Fibroblast of peridontal ligament (primary cell): ENCODE measurements at regions not wholly inside any gene's neighbourhood (a gene's known extent, or its start where the extent isn't known, plus 50 kb on each side); places are given as distances from the start of the nearest gene placed in this dataset.

Experiments
- DNase-seq: peaks from one replicate; pipeline ENCODE4 v3.0.0-alpha.2; 2010; ENCODE audit errors: extremely low read depth

DNA sequence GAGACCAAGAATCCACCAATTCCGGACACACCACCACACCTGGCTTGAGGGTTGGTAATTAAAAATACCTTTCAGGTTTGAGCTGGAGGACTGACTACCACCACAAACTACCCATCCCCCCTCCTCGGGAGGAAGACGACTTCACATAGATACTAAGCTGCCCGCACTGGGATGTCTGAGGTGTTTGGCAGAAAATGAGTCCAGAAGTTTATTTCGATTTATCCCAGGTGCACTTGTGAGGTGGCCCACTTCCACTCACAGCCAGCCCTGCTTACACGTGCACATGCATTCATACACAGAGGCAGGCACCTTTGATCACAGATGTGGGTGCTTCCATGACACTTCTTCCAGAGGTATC is 187.1 kb downstream of the ID4 start:
- no peak for DNase-seq

DNA sequence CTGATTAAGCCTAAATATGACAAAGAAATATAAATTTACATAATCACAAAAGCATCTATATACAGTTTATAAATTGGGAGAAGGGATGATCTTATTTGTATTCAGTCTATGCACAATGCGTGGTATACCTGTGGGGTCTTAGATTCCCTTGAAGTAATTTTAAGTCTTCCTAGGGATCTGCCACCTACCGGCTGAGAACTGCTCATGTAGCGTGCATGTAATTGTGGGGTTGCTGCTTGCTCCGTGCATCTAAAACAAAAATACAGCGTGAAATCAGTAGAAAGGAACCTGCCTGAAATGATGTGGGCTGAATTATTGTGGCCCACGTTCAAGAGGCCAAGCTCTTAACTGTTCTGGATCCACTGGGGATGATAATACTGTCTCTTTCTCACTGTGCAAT is 187.3 kb downstream of the MBOAT1 start:
- no peak for DNase-seq

DNA sequence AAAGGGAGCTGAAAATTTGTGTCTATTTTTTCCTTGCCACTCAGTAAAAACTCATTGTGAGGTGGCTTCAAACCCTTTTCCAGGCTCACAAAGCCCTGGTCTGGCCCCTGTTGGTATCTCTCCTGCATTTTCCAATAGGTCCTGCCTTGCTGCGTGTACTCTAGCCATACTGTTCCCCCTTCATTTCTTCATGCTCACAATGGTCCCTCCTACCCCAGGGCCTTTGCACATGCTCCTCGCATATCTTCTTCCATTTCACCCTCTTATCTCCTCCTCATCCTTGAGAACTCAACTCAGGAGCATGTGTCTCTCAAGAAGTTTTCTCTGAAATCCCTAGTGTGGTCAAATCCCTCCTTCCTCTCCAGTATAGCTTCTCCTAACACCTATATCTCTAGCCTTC is 186.6 kb downstream of the MBOAT1 start:
- no peak for DNase-seq

DNA sequence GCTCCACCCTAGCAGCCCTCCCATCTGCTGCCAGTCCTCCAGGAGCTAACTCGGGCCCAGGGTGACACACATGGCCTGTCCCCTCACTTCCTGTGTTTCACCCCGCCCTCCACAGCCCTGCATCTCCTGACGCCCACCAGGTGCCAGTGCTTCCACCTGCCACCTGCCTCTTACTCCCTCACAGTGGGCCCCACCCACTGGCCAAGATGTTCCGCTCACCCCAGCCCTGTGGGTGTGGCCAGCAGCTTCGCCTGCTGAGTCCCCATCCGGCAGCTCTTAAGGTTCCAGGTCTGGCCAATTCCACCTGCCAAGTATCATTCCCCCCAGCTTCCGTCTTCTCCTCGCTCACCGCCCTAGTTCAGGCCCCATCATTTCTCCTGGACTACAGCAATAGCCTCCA is 184.1 kb downstream of the MBOAT1 start:
- DNase-seq = no peak

DNA sequence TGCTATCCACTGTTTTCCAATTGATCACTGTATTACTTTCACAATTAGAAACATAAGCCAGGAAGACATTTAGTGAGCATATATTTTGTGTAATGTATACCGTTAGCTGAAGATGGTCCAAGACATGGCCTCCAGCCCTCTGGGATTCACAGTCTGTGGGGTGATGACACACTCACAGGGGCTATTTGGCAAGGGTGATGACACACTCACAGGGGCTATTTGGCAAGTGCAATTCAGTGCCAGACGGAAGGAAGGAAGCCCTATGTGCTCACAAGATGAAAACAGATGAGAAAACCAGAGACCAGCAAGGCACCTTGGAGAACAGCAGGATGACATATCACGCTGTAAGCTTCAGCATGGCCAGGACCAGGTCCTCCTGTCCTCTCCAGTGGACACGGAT is 183.7 kb downstream of the MBOAT1 start:
- no peak for DNase-seq

DNA sequence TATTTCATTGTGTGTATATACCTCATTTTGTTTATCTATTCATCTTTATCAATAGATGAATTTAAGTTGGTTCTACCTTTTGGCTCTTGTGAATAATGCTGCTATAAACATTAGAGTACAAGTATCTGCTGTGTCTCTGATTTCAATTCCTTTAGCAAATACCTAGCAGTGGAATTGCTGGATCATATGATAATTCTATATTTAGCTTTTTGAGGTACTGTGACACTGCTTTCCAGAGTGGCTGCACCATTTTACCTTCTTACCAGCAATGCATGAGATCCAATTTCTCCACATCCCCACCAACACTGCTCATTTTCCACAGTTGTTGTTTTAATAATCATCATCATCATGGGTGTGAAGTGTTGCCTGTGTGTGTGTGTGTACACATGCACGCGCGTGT is 182.3 kb downstream of the MBOAT1 start:
- DNase-seq = no peak

DNA sequence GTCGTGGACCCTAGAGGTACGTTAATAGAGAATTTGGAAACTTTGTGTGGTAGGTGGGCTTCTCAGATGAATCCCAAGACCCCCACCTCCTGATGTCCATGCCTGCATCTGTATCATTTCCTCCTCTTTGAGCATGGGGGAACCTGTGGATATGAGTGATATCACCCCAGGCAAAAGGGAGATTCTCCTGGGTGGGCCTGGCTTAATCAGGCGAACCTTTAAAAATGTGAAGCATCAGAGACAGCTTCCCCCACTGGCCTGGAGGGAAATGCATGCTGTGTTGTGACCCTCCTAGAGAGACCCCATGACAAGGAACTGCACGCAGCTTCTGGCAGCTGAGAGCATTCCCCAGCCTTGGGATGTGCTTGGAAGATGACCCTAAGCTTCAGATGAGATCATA is 180.9 kb downstream of the MBOAT1 start:
- DNase-seq = no peak

DNA sequence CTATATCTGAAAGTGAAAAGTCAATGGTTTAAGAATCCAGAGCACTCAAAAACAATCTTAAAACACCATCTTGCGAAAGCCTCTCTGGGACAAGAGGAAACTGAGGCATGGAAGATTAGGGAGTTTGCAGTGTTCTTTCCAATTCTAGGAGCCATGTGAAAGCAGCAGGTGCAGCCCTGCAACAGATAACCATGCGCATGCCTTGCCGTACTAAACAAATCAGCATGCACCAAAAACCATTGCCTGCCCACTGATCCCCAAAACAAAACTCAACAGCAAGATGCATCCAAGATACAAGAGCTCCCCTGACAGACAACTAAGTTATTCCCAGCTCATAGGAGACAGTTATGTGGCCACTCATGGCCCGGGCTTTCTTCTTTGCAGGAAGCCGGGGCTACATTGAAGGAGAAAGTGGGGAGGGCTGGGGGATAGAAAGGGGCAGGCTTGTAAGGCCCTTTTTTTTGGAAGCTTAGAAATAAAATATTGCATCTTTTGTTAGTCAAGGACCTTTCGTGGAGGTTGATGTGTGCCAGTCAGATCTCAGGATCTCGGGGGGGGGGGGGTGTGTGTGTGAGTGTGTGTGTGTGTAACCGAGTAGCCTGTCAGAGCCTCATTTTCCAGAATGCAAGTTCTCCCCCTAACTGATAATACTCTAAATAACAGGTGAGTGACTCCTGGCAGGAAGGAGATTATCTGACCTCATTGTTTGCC is 178.4 kb downstream of the MBOAT1 start:
- DNase-seq = no peak

DNA sequence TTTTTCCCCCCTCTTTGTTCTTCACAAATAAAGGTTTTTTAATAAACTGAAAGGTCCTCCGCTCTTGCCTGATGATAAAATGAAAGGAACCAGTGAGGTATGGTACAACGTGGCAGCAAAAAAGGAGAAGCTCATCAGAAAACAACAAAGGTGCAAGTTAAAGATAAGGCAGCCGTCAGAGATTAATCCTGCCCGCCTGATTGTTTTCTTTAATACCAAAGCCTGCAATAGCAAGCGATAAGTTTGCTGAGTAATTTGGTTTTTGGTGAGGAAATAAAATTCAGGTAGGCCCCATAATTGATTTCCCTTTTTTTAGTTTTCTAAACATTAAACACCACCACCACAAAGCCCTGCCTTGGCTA is 177.9 kb downstream of the MBOAT1 start:
- no peak for DNase-seq

DNA sequence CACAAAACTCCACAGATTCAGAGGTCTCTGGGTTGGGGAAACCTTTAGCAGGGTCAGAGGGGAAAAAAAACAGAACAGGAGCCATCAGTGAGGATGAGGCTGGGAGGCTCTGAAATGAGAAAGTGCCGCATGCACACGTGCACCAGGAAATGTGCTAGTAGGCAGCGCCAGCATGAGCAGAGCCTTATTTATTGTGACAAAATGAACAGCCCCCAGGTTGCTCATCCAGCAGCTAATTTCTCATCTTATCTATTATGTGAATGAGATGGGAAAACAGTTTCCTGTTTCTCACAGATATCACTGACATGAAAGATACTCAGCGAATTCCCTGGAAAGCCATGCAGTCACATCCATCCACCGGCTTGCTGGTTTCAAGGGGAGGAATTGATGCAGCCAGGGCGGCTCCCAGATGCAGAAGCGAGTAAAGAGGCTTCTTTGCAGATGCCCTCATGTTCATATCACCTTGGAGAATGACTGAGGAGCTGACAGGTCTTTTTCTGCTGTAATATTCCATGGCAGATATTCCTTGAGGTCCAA is 176.1 kb downstream of the MBOAT1 start:
- DNase-seq = no peak

DNA sequence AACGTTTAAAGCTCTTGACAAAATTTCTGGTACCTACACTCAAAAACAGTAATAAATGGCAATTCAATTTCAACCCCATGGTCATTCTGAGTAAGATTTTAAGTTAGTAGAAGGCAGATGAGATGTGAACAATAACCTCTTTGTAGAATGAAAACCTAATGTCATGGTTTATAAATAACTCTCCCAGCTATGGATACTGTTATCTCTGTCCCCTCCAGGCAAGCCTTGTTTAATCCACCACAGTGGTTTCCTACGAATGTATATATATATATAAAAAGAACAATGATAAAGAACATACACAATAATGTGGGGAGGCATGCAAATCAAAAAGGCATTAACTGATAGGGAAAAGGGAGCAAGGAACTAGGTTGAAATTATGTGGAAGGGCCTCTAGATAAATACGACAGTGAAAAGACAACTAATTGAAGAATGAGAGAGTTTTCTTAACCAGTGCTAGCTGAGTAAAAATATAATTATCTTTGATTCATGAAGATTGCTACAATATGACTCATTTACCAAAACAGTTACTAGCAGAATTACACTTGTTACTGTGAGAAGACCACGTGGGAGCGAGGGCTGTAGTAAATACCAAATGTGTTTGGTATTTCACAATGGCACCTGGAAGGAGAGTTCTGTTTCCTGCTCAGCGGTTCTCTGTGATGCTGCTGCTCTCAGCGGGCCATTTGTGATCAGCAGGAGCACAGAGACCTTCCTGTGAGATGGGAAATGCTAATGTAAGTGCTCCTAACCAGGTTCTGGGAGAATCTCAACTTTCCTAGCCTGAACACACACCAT is 173.7 kb downstream of the MBOAT1 start:
- DNase-seq = peak; percentile 1

DNA sequence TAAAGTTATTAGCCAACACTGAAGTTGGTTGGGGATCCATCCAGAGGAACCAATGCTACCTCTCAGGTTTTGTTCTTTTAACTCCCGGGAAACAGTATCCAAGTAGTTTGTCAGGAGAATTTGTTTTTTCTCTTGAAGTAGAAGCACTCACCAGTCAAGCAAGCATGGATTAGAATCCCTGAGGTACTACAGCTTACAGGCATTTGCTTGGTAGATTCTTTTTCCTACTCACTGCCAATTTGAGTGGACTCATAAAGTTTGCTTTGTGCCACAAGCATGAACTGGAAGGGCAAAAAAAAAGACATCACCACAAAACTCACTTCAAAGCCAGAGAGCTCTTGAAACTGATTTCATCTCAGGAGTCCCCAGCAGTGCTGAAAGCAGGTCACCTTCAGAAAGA is 167.4 kb downstream of the MBOAT1 start:
- no peak for DNase-seq
